Hepatocyte (in vitro differentiated cells): ENCODE measurements at regions not wholly inside any gene's neighbourhood (a gene's known extent, or its start where the extent isn't known, plus 50 kb on each side); places are given as distances from the start of the nearest gene placed in this dataset.
"Not testable (repeated sequence)": the region's sequence is repeated elsewhere in the genome, so short reads cannot be mapped to it uniquely, and the experiment has no call there.

ENCODE experiments used
- DNase-seq: peaks from one replicate; pipeline ENCODE4 v3.0.0-alpha.2; 2016; ENCODE audit warnings: low spot score
- H2AFZ ChIP-seq: fragments of 200-600 bp; sonication (generic); 2 replicates; pipeline ENCODE4 v1.6.0; 2016; ENCODE audit warnings: antibody characterized with exemption, mild to moderate bottlenecking
- H3K27ac ChIP-seq: fragments of 200-600 bp; sonication (generic); 2 replicates; pipeline ENCODE4 v1.5.1; 2016; ENCODE audit warnings: mild to moderate bottlenecking
- H3K27me3 ChIP-seq: fragments of 200-600 bp; sonication (generic); 2 replicates; pipeline ENCODE4 v1.6.1; 2016
- H3K36me3 ChIP-seq: fragments of 200-600 bp; sonication (generic); replicated peaks from 2 replicates; pipeline ENCODE4 v1.5.1; 2016; ENCODE audit warnings: low read depth; ENCODE audit not compliant: insufficient read depth
- H3K4me1 ChIP-seq: fragments of 200-600 bp; sonication (generic); 2 replicates; pipeline ENCODE4 v1.5.1; 2016; ENCODE audit warnings: mild to moderate bottlenecking, moderate library complexity; ENCODE audit not compliant: insufficient read depth
- H3K4me2 ChIP-seq: fragments of 200-600 bp; sonication (generic); 2 replicates; pipeline ENCODE4 v1.6.0; 2016
- H3K4me3 ChIP-seq: fragments of 200-600 bp; sonication (generic); 2 replicates; pipeline ENCODE4 v1.5.1; 2016; ENCODE audit warnings: mild to moderate bottlenecking
- H3K79me2 ChIP-seq: fragments of 200-600 bp; sonication (generic); 2 replicates; pipeline ENCODE4 v1.6.0; 2017; ENCODE audit warnings: mild to moderate bottlenecking
- H3K9me2 ChIP-seq: fragments of 200-600 bp; sonication (generic); replicated peaks from 2 replicates; pipeline ENCODE4 v1.6.0; 2017; ENCODE audit warnings: mild to moderate bottlenecking; ENCODE audit not compliant: insufficient read depth
- H3K9me3 ChIP-seq: fragments of 200-600 bp; sonication (generic); 2 replicates; pipeline ENCODE4 v1.5.1; 2016; ENCODE audit warnings: low read depth, mild to moderate bottlenecking
- H4K20me1 ChIP-seq: fragments of 200-600 bp; sonication (generic); 2 replicates; pipeline ENCODE4 v1.6.0; 2016; ENCODE audit warnings: mild to moderate bottlenecking; ENCODE audit not compliant: insufficient read depth, poor library complexity, severe bottlenecking
- CTCF ChIP-seq: fragments of 200-600 bp; sonication (generic); IDR thresholded peaks from 2 replicates; pipeline ENCODE4 v1.5.1; 2016; ENCODE audit warnings: antibody characterized with exemption, mild to moderate bottlenecking; ENCODE audit not compliant: poor library complexity
- EZH2 ChIP-seq: fragments of 200-600 bp; sonication (generic); IDR thresholded peaks from 2 replicates; pipeline ENCODE4 v1.6.1; 2016; ENCODE audit warnings: antibody characterized with exemption, mild to moderate bottlenecking, borderline replicate concordance
- EZH2phosphoT487 ChIP-seq: fragments of 200-600 bp; sonication (generic); IDR thresholded peaks from one replicate; pipeline ENCODE4 v1.6.1; 2018; ENCODE audit warnings: antibody characterized with exemption, mild to moderate bottlenecking, low read depth, moderate library complexity; ENCODE audit not compliant: unreplicated experiment, severe bottlenecking
- WGBS: methylation state at CpG from one replicate; pipeline ENCODE4 v1.1.6; 2016; ENCODE audit warnings: low lambda C conversion rate; ENCODE audit errors: missing lambda C conversion rate; 5-methylcytosine and 5-hydroxymethylcytosine counted together

GRCh38 chr2:175342085-175342484 lies 160.6 kb upstream of the ATP5MC3 start:
- no peak for DNase-seq
- H3K9me3 ChIP-seq: no peaks in the 10 kb centered on the region

GRCh38 chr2:175330195-175330594 lies 148.7 kb upstream of the ATP5MC3 start:
- TF ChIP-seq EZH2: no peak
- no peak for TF ChIP-seq EZH2phosphoT487
- TF ChIP-seq CTCF: no peak
- Histone ChIP-seq H3K9me2 (no peaks in the 10 kb centered on the region), H3K27ac (no peak overlapping the region), H3K4me2 (no peak overlapping the region), H3K4me1 (no peaks in the 10 kb centered on the region), H2AFZ (no peak overlapping the region), H3K27me3 (no peaks in the 10 kb centered on the region), H4K20me1 (no peaks in the 10 kb centered on the region), H3K36me3 (no peaks in the 10 kb centered on the region), H3K79me2 (no peaks in the 10 kb centered on the region), H3K4me3 (no peak overlapping the region), H3K9me3 (no peaks in the 10 kb centered on the region)
- WGBS: 90% methylated on average over 3 of the region's 3 CpGs
- DNase-seq: no peak

More at GRCh38 chr2:175342085-175342484, 160.6 kb upstream of the ATP5MC3 start:
- TF ChIP-seq CTCF (no peak), EZH2 (no peak), EZH2phosphoT487 (no peak)
- Histone ChIP-seq H3K4me1 (no peaks in the 10 kb centered on the region), H3K9me2 (no peaks in the 10 kb centered on the region), H3K4me2 (no peak overlapping the region), H3K79me2 (no peaks in the 10 kb centered on the region), H3K36me3 (no peaks in the 10 kb centered on the region), H3K27ac (no peak overlapping the region), H3K4me3 (no peak overlapping the region), H4K20me1 (no peaks in the 10 kb centered on the region), H3K27me3 (no peaks in the 10 kb centered on the region), H2AFZ (no peak overlapping the region)

GRCh38 chr2:175326801-175327200 lies 145.3 kb upstream of the ATP5MC3 start:
- H3K4me1 ChIP-seq: no peaks in the 10 kb centered on the region
- no peak overlapping the region for H3K27ac ChIP-seq
- no peaks in the 10 kb centered on the region for H3K9me3 ChIP-seq
- H2AFZ ChIP-seq: no peak overlapping the region
- no peaks in the 10 kb centered on the region for H3K27me3 ChIP-seq
- H3K79me2 ChIP-seq: no peaks in the 10 kb centered on the region
- no peak overlapping the region for H3K4me3 ChIP-seq
- H4K20me1 ChIP-seq: no peaks in the 10 kb centered on the region
- no peak overlapping the region for H3K4me2 ChIP-seq
- 62% methylated on average over 3 of the region's 3 CpGs for WGBS
- TF ChIP-seq CTCF: no peak
- no peak for TF ChIP-seq EZH2
- TF ChIP-seq EZH2phosphoT487: no peak
- no peaks in the 10 kb centered on the region for H3K36me3 ChIP-seq
- no peaks in the 10 kb centered on the region for H3K9me2 ChIP-seq
- no peak for DNase-seq

DNA sequence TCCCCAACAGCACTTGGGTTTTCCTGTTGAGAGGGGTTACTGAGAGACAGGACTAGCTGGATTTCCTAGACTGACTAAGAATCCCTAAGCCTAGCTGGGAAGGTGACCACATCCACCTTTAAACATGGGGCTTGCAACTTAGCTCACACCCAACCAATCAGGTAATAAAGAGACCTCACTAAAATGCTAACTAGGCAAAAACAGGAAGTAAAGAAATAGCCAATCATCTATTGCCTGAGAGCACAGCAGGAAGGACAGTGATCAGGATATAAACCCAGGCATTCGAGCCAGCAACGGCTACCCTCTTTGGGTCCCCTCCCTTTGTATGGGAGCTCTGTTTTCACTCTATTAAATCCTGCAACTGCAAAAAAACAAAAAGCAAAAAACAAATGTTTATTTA lies 144.7 kb upstream of the ATP5MC3 start:
- not testable (repeated sequence) for H4K20me1 ChIP-seq, H3K4me1 ChIP-seq, DNase-seq, H3K4me3 ChIP-seq, H3K9me2 ChIP-seq, H3K27me3 ChIP-seq, H3K79me2 ChIP-seq, H3K4me2 ChIP-seq, H3K9me3 ChIP-seq, H3K36me3 ChIP-seq, H2AFZ ChIP-seq, H3K27ac ChIP-seq
- WGBS: 90% methylated on average over 2 of the region's 2 CpGs
